Ishikawa (cell line): ENCODE measurements at regions not wholly inside any gene's neighbourhood (a gene's known extent, or its start where the extent isn't known, plus 50 kb on each side); places are given as distances from the start of the nearest gene placed in this dataset.

ENCODE experiments used
- CEBPB ChIP-seq: IDR thresholded peaks from 2 replicates; pipeline ENCODE4 v1.6.1; 2012
- CREB1 ChIP-seq: IDR thresholded peaks from 2 replicates; pipeline ENCODE4 v1.6.1; 2012; ENCODE audit warnings: low read depth
- EGR1 ChIP-seq: IDR thresholded peaks from 2 replicates; pipeline ENCODE4 v1.6.1; 2012
- EP300 ChIP-seq: IDR thresholded peaks from 2 replicates; pipeline ENCODE4 v1.6.1; 2012; ENCODE audit warnings: borderline replicate concordance
- FOXM1 ChIP-seq: IDR thresholded peaks from 2 replicates; pipeline ENCODE4 v1.6.1; 2012; ENCODE audit warnings: low read depth, borderline replicate concordance
- MAX ChIP-seq: IDR thresholded peaks from 2 replicates; pipeline ENCODE4 v1.6.1; 2012
- NFIC ChIP-seq: IDR thresholded peaks from 2 replicates; pipeline ENCODE4 v1.6.1; 2012
- RAD21 ChIP-seq: IDR thresholded peaks from 2 replicates; pipeline ENCODE4 v1.6.1; 2012; ENCODE audit warnings: low read depth
- REST ChIP-seq: IDR thresholded peaks from 2 replicates; pipeline ENCODE4 v1.6.1; 2012; ENCODE audit warnings: low read depth, mild to moderate bottlenecking
- TAF1 ChIP-seq: IDR thresholded peaks from 2 replicates; pipeline ENCODE4 v1.6.1; 2012; ENCODE audit warnings: low read depth, mild to moderate bottlenecking
- TCF12 ChIP-seq: IDR thresholded peaks from 2 replicates; pipeline ENCODE4 v1.6.1; 2012; ENCODE audit warnings: low read depth
- TEAD4 ChIP-seq: IDR thresholded peaks from 2 replicates; pipeline ENCODE4 v1.6.1; 2012
- USF1 ChIP-seq: IDR thresholded peaks from 2 replicates; pipeline ENCODE4 v1.6.1; 2012
- YY1 ChIP-seq: IDR thresholded peaks from 2 replicates; pipeline ENCODE4 v1.6.1; 2012; ENCODE audit warnings: low read depth
- ZBTB7A ChIP-seq: IDR thresholded peaks from 2 replicates; pipeline ENCODE4 v1.6.1; 2012; ENCODE audit warnings: low read depth

GRCh38 chr4:42327323-42327722 lies 70.0 kb upstream of the SHISA3 start:
- no peak for TF ChIP-seq REST
- TF ChIP-seq TEAD4: no peak
- no peak for TF ChIP-seq TCF12
- TF ChIP-seq MAX: no peak
- TF ChIP-seq RAD21: no peak
- TF ChIP-seq FOXM1: no peak
- no peak for TF ChIP-seq CEBPB

- no peak for TF ChIP-seq TAF1
- no peak for TF ChIP-seq EP300
- no peak for TF ChIP-seq RAD21
- TF ChIP-seq USF1: no peak
- TF ChIP-seq TCF12: no peak
- TF ChIP-seq YY1: no peak
- no peak for TF ChIP-seq CREB1
- TF ChIP-seq ZBTB7A: no peak
- TF ChIP-seq TEAD4: no peak
- no peak for TF ChIP-seq FOXM1
- TF ChIP-seq MAX: no peak
- TF ChIP-seq NFIC: no peak
- no peak for TF ChIP-seq CEBPB
- TF ChIP-seq EGR1: no peak
Measured at GRCh38 chr4:42328978-42329377, 68.3 kb upstream of the SHISA3 start.

- TF ChIP-seq EGR1: no peak
- TF ChIP-seq TAF1: no peak
- TF ChIP-seq YY1: no peak
Measured at GRCh38 chr4:42329421-42329820, 67.9 kb upstream of the SHISA3 start.

GRCh38 chr4:42330002-42330592 lies 67.2 kb upstream of the SHISA3 start:
- no peak for TF ChIP-seq USF1

GRCh38 chr4:42331040-42331439 lies 66.2 kb upstream of the SHISA3 start:
- TF ChIP-seq EP300: no peak
- no peak for TF ChIP-seq NFIC
- TF ChIP-seq CREB1: no peak
- no peak for TF ChIP-seq USF1
- no peak for TF ChIP-seq TAF1
- TF ChIP-seq FOXM1: no peak
- TF ChIP-seq TCF12: no peak
- no peak for TF ChIP-seq CEBPB
- no peak for TF ChIP-seq MAX
- TF ChIP-seq EGR1: no peak
- no peak for TF ChIP-seq ZBTB7A
- TF ChIP-seq REST: no peak
- no peak for TF ChIP-seq YY1
- no peak for TF ChIP-seq RAD21
- no peak for TF ChIP-seq TEAD4

GRCh38 chr4:42331914-42332368 lies 65.3 kb upstream of the SHISA3 start:
- TF ChIP-seq EGR1 (no peak), RAD21 (no peak), TCF12 (no peak), YY1 (no peak), MAX (no peak), FOXM1 (no peak), TAF1 (no peak), TEAD4 (no peak), USF1 (no peak)
